Testis (tissue), 2 donors: ENCODE measurements at regions not wholly inside any gene's neighbourhood (a gene's known extent, or its start where the extent isn't known, plus 50 kb on each side); places are given as distances from the start of the nearest gene placed in this dataset.

ENCODE experiments used
- POLR2A ChIP-seq: fragments of 450-650 bp; IDR thresholded peaks from one replicate; pipeline ENCODE4 v1.6.1; 2017; ENCODE audit warnings: antibody characterized with exemption, mild to moderate bottlenecking, moderate library complexity
- TF ChIP-seq, protein P1 (sequence below), 3 experiments: fragments of 450-650 bp in 2 of 3; fragments of 200-600 bp in 1 of 3; sonication (generic) in 1 of 3; IDR thresholded peaks; one replicate each; pipeline ENCODE4 v1.5.1; 2016 to 2019; ENCODE audit warnings: antibody characterized with exemption in 3 of 3, mild to moderate bottlenecking in 2 of 3, moderate library complexity in 1 of 3

DNA sequence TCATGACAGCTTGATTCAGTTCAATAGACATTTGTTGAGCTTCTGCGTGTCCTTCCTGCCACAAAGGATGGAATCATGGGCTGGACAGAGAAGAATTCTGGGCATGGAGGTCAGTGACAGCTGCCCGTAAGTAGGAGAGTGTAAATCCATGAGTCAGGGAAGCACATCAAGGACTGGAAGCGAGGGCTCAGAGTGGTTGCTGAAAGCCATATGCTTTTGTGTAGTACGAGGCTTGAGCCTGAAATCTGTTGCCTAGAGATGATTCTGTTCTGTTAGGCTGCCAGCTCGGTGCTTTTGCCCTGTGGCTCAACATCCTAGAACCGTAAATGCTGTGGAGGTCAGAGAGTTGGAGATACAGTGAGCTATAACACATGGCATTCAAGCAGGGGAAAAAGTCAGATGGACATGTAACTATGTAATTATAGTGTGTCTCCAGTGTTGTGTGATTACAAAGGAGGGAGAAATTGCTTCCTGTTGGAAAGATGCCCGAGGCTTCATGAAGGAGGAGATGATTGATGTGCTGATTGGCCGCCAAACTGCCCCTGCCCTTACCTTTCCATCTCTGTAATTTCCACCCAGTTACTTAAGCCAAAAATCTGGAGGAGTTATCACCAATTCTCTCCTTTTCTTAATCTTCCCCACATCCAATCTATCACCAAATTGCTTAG, 92.8 kb upstream of the CACNA1E start:
- no peak for TF ChIP-seq POLR2A
- TF ChIP-seq, protein P1, sequence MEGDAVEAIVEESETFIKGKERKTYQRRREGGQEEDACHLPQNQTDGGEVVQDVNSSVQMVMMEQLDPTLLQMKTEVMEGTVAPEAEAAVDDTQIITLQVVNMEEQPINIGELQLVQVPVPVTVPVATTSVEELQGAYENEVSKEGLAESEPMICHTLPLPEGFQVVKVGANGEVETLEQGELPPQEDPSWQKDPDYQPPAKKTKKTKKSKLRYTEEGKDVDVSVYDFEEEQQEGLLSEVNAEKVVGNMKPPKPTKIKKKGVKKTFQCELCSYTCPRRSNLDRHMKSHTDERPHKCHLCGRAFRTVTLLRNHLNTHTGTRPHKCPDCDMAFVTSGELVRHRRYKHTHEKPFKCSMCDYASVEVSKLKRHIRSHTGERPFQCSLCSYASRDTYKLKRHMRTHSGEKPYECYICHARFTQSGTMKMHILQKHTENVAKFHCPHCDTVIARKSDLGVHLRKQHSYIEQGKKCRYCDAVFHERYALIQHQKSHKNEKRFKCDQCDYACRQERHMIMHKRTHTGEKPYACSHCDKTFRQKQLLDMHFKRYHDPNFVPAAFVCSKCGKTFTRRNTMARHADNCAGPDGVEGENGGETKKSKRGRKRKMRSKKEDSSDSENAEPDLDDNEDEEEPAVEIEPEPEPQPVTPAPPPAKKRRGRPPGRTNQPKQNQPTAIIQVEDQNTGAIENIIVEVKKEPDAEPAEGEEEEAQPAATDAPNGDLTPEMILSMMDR (IDR thresholded peaks at IDR 0.05) = no peak
